ENCODE measurements at regions not wholly inside any gene's neighbourhood (a gene's known extent, or its start where the extent isn't known, plus 50 kb on each side); places are given as distances from the start of the nearest gene placed in this dataset.

- DNase-seq (ENCODE audit: low read depth in 2 of 2), result no peak
Observed at GRCh38 chr7:10121631-10122030, 852.0 kb upstream of the PHF14 start.

DNA sequence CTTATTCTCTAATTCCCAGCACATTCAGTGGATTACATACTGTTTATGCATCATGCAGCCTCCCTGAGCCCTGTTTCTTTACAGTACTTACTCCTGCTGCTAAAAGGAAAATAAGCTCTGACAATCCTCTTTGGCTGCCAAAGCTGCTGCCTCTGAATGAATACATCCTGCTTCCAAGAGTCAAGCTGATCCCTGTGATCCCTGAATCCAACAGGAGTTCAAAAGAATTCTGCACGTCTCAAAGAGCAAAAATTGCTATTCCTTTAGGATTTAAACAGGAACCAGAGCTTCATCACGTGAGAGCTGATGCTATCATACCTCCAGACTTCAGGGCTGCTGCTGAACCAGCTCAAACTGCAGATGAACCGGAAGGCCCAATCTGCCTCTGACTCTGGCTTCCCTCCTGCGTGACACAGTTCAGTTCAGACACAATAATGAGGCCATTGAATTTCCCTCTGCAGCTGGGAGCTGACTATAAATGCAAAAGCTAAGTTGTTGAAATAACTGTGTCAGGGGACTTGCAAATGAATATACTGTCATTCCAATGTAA, 851.0 kb upstream of the PHF14 start:
- no peak for DNase-seq (ENCODE audit: low read depth in 2 of 2)

- DNase-seq (ENCODE audit: low read depth in 2 of 2), result no peak
Observed at GRCh38 chr7:10128748-10129147, 844.9 kb upstream of the PHF14 start.

GRCh38 chr7:10138087-10138854, 835.4 kb upstream of the PHF14 start:
- no peak for DNase-seq (ENCODE audit: low read depth in 2 of 2)

GRCh38 chr7:10146271-10146670, 827.4 kb upstream of the PHF14 start:
- DNase-seq (ENCODE audit: low read depth in 2 of 2), result no peak

GRCh38 chr7:10156972-10157371, 816.7 kb upstream of the PHF14 start:
- no peak for DNase-seq (ENCODE audit: low read depth in 2 of 2)

GRCh38 chr7:10181996-10182395, 791.7 kb upstream of the PHF14 start:
- DNase-seq (ENCODE audit: low read depth in 2 of 2), result no peak

DNA sequence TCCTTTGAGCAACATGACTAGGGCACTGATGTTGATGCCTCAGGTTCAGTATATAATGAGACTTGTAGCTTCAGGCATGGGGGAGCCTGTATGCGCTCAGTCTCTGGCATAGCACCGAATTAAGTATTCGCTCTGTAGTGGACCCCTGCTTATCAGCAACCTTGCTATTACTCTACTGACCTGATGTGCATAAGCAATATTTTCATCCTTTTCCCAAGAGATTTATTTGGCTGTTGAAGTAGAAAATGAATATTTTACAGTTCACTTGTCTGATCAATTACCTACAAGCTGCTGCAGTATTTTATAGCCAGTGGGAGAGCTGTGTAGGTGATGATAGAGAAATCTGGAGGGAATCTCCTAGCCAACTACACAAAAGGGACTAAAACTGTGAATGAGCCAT, 781.6 kb upstream of the PHF14 start:
- no peak for DNase-seq (ENCODE audit: low read depth in 2 of 2)

DNA sequence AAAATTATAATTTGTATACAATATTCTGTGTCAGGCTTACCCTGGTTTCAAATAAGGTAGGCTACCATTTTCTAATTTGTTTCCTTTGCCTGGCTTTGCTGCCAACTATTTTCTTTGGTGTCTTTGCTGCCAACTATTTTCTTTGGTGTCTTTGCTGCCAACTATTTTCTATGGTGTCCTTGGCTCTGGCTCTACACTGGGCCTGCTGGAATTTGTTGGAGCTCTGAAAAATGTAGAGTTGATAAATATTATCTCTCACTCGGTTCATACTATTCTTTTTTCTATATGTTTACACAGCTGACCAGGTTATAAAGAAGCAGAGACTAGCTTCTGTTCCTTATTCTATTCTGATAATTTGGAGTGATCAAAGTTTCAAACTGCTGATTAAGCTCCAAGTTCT, 768.0 kb upstream of the PHF14 start:
- no peak for DNase-seq (ENCODE audit: low read depth in 2 of 2)

GRCh38 chr7:10210000-10210399, 763.7 kb upstream of the PHF14 start:
- no peak for DNase-seq (ENCODE audit: low read depth in 2 of 2)

GRCh38 chr7:10211016-10211415, 762.7 kb upstream of the PHF14 start:
- no peak for DNase-seq (ENCODE audit: low read depth in 2 of 2)

GRCh38 chr7:10211861-10212260, 761.8 kb upstream of the PHF14 start:
- no peak for DNase-seq (ENCODE audit: low read depth in 2 of 2)

- DNase-seq (ENCODE audit: low read depth in 2 of 2), result no peak
Observed at GRCh38 chr7:10212649-10213048, 761.0 kb upstream of the PHF14 start.

DNA sequence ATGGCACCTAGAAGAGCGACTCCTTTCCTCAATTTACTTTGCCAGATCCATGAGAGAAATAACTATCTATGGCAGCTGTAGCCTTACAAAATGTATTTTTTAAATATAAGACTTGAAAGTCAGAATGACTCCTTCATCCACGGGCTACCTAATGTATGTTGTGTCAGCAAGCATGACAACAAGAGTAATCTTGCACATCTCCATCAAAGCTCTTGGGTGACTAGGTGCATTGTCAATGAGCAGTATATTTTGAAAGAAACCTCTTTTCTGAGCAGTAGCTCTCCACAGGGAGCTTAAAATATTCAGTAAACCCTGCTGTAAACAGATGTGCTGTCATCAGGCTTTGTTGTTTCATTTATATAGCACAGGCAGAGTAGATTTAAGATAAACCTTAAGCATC, 757.2 kb upstream of the PHF14 start:
- DNase-seq (ENCODE audit: low read depth in 2 of 2), result no peak

DNA sequence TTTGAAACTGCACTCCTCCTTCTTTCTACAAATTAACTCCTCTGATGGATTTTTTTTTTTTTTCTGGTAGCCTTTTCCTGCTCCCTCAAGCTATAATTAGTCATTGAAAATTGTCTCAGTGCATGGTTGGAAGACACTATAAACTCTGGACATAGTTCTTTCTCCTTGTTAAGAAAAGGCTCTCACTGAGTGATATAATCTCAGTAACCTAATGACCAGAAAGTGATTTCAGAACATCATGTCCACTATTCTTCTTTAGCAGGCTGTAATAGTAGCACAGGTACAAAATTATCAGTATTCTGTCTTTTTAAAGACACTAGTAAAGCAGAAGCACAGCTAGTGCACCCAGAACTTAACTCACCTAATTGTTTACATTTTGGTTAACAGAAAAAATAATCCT, 752.6 kb upstream of the PHF14 start:
- no peak for DNase-seq (ENCODE audit: low read depth in 2 of 2)

GRCh38 chr7:10222976-10223375, 750.7 kb upstream of the PHF14 start:
- no peak for DNase-seq (ENCODE audit: low read depth in 2 of 2)

GRCh38 chr7:10225275-10225674, 748.4 kb upstream of the PHF14 start:
- no peak for DNase-seq (ENCODE audit: low read depth in 2 of 2)

DNA sequence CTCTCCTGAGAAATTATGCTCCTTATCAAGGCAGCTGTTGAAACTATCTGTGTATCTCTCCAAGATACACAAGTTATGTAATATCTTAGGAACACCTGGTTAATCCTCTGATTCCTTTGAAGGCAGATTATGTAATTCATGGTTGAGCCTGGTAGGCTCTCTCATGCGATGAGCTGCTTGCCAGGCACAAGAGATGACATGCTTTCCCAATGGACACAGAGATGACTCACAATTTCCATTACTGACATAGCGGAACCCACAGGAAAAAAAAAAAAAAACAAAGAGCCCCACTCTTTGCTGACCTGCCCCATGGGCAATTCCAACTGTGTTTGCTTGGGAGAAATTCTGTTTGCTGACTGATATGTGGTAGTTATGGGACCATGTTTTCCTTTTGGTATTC, 736.4 kb upstream of the PHF14 start:
- DNase-seq (ENCODE audit: low read depth in 2 of 2), result no peak

- no peak for DNase-seq (ENCODE audit: low read depth in 2 of 2)
Observed at GRCh38 chr7:10238641-10239040, 735.0 kb upstream of the PHF14 start.

DNA sequence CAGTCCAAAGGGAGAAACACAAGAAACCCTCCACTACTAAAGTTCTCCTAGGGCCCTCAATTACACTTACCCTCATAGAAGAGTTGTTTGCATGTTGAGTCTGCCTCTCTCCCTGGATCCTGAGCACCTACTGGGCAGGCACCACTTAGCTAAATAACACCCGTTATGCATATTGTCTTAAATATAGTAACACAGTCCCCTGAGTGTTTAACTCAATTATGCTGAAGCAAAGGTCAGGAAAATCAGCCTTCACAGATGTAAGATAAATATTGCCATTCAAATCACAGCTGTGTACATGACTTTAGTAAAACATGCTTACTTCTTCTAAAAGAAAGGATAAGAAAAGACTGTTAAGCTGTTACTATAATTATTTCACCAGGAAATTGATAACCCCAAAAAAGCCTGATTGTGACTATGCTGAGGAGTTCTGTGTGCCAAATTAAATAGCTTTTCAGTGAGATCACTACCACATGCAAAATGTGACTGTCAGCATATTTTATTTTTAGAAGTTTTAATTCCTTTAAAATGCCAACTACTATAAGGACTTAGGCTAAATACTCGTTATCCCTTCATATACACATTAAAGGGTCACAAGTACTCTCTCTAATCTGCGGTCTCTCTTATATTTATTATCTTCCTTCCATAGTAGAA, 733.9 kb upstream of the PHF14 start:
- DNase-seq (ENCODE audit: low read depth in 2 of 2), result no peak

- no peak for DNase-seq (ENCODE audit: low read depth in 2 of 2)
Observed at GRCh38 chr7:10245406-10245805, 728.3 kb upstream of the PHF14 start.

DNA sequence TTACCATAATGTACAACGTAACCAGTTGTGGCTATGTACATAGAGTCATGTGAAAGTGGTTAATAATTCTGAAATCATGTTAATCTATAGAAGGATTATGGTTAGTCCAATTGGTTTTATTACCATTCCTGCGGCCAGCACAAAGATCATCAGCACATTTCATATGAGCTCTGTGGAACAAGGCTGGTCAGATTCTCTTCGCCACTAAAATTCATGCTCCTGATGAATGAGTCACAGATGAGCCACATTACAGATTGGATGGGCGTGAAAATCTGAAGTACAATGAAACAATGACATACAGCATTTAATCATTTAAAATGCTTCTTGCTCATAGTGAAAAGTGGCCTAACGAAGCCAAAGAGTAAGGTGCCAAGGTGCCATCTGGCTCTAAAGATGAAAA, 716.2 kb upstream of the PHF14 start:
- no peak for DNase-seq (ENCODE audit: low read depth in 2 of 2)

DNA sequence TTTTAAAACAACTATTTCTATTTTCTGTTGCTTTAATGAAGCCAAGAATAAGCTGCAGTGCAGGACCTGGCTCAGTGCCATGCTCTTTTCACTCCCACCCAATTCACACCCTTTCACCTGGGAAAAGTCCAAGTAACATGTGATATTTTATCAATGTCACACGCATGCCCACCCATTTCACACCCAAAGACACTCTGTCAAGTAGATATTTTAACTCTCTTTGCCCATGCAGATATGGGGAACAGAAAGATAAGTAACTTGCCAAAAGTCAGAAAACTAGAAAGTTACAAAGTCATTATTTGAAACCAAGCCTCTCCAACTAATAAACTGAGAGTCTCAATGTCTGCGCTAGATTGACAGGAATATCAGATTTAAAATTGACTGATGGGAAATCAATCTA, 706.7 kb upstream of the PHF14 start:
- no peak for DNase-seq (ENCODE audit: low read depth in 2 of 2)

Measured in stimulated activated CD4-positive, alpha-beta T cell treated with anti-CD3 and anti-CD28 coated beads, Interleukin-12 subunit alpha, Interleukin-12 subunit beta, amount 100 ng/mL, for 24 hours (primary cell).